Fibroblast of lung (primary cell): ENCODE measurements at regions not wholly inside any gene's neighbourhood (a gene's known extent, or its start where the extent isn't known, plus 50 kb on each side); places are given as distances from the start of the nearest gene placed in this dataset.

ENCODE experiments used
- DNase-seq, 2 donors: peaks; one replicate each; pipeline versions ENCODE4 v3.0.0 to v3.0.0-alpha.2; 2010; ENCODE audit warnings: low read depth in 2 of 2
- H2AFZ ChIP-seq: 2 replicates; pipeline ENCODE4 v1.5.1; 2012; ENCODE audit warnings: low read length, control low read depth, inconsistent platforms
- H3K27ac ChIP-seq: 2 replicates; pipeline ENCODE4 v1.5.1; 2011; ENCODE audit warnings: low read length, control low read depth; ENCODE audit not compliant: insufficient read depth
- H3K27me3 ChIP-seq: 2 replicates; pipeline ENCODE4 v1.5.1; 2011; ENCODE audit warnings: mild to moderate bottlenecking, low read length; ENCODE audit not compliant: control insufficient read depth, insufficient read depth
- H3K36me3 ChIP-seq: 2 replicates; pipeline ENCODE4 v1.5.1; 2011; ENCODE audit warnings: low read length; ENCODE audit not compliant: control insufficient read depth, insufficient read depth
- H3K4me1 ChIP-seq: 2 replicates; pipeline ENCODE4 v1.5.1; 2011; ENCODE audit warnings: low read length; ENCODE audit not compliant: control insufficient read depth, insufficient read depth; ENCODE audit errors: extremely low read depth
- H3K4me2 ChIP-seq: 2 replicates; pipeline ENCODE4 v1.5.1; 2011; ENCODE audit warnings: low read length, control low read depth; ENCODE audit not compliant: insufficient read depth; ENCODE audit errors: extremely low read depth
- H3K4me3 ChIP-seq, 4 experiments: fragments of 200-600 bp in 1 of 4; sonication (generic) in 1 of 4; replicated peaks in 1 of 4; 2 replicates each; pipeline ENCODE4 v1.5.1; 2011 to 2016; ENCODE audit warnings: low read length in 4 of 4, low read depth in 3 of 4, mild to moderate bottlenecking in 3 of 4, control low read depth in 2 of 4, inconsistent platforms in 1 of 4, mixed read lengths in 1 of 4; ENCODE audit not compliant: insufficient read depth in 1 of 4; ENCODE audit errors: control extremely low read depth in 1 of 4
- H3K79me2 ChIP-seq: 2 replicates; pipeline ENCODE4 v1.5.1; 2012; ENCODE audit warnings: mild to moderate bottlenecking, low read length, inconsistent platforms; ENCODE audit not compliant: control insufficient read depth, insufficient read depth
- H3K9ac ChIP-seq: 2 replicates; pipeline ENCODE4 v1.5.1; 2011; ENCODE audit warnings: mild to moderate bottlenecking, low read length, control low read depth; ENCODE audit not compliant: insufficient read depth
- H3K9me3 ChIP-seq: 2 replicates; pipeline ENCODE4 v1.5.1; 2012; ENCODE audit warnings: low read depth, low read length; ENCODE audit not compliant: control insufficient read depth, insufficient read depth
- H4K20me1 ChIP-seq: 2 replicates; pipeline ENCODE4 v1.5.1; 2011; ENCODE audit warnings: low read length; ENCODE audit not compliant: control insufficient read depth, insufficient read depth; ENCODE audit errors: extremely low read depth
- CTCF ChIP-seq, 2 donors: IDR thresholded peaks in 1 of 2; conservative IDR thresholded peaks in 1 of 2; 1 replicate in 1 of 2; 2 replicates in 1 of 2; pipeline ENCODE4 v1.5.1; 2011 to 2012; ENCODE audit warnings: low read length in 2 of 2, control low read depth in 1 of 2, inconsistent platforms in 1 of 2, low read depth in 1 of 2, mild to moderate bottlenecking in 1 of 2
- EZH2 ChIP-seq: IDR thresholded peaks from 2 replicates; pipeline ENCODE4 v1.5.1; 2012; ENCODE audit warnings: low read length, control low read depth, mild to moderate bottlenecking; ENCODE audit errors: missing control alignments

GRCh38 chr3:5305684-5305989, 118.1 kb downstream of the EDEM1 start:
- H3K4me3 ChIP-seq, result no peak overlapping the region
- H3K9ac ChIP-seq, result no peak overlapping the region
- no peak overlapping the region for H3K27ac ChIP-seq
- H3K4me1 ChIP-seq, result no peaks in the 10 kb centered on the region
- no peaks in the 10 kb centered on the region for H3K79me2 ChIP-seq
- H3K27me3 ChIP-seq, result no peaks in the 10 kb centered on the region
- H3K36me3 ChIP-seq, result no peaks in the 10 kb centered on the region
- H2AFZ ChIP-seq, result no peak overlapping the region
- no peaks in the 10 kb centered on the region for H4K20me1 ChIP-seq
- H3K9me3 ChIP-seq, result no peaks in the 10 kb centered on the region
- DNase-seq, result no peak
- TF ChIP-seq CTCF (conservative IDR thresholded peaks at IDR 0.05 in 1 of 2, IDR thresholded peaks at IDR 0.05 in 1 of 2; ENCODE audit: low read depth in 1 of 2, low read length in 2 of 2) (no peak), EZH2 (no peak)
- H3K4me2 ChIP-seq, result no peak overlapping the region

GRCh38 chr3:5309171-5309570, 121.7 kb downstream of the EDEM1 start:
- no peak overlapping the region for H2AFZ ChIP-seq
- H3K4me2 ChIP-seq, result no peak overlapping the region
- no peak overlapping the region for H3K4me3 ChIP-seq
- no peaks in the 10 kb centered on the region for H3K36me3 ChIP-seq
- no peaks in the 10 kb centered on the region for H3K79me2 ChIP-seq
- no peaks in the 10 kb centered on the region for H4K20me1 ChIP-seq
- H3K27me3 ChIP-seq, result no peaks in the 10 kb centered on the region
- TF ChIP-seq EZH2 (no peak), CTCF (conservative IDR thresholded peaks at IDR 0.05 in 1 of 2, IDR thresholded peaks at IDR 0.05 in 1 of 2; ENCODE audit: low read depth in 1 of 2, low read length in 2 of 2) (no peak)
- H3K9me3 ChIP-seq, result no peaks in the 10 kb centered on the region
- H3K27ac ChIP-seq, result no peak overlapping the region
- H3K9ac ChIP-seq, result no peak overlapping the region
- DNase-seq, result peak in 1 of 2 donors; percentile 79
- no peaks in the 10 kb centered on the region for H3K4me1 ChIP-seq

GRCh38 chr3:5309602-5310001, 122.1 kb downstream of the EDEM1 start:
- Histone ChIP-seq H3K27me3 (no peaks in the 10 kb centered on the region), H3K36me3 (no peaks in the 10 kb centered on the region), H3K4me3 (no peak overlapping the region), H3K79me2 (no peaks in the 10 kb centered on the region), H2AFZ (no peak overlapping the region), H3K4me1 (no peaks in the 10 kb centered on the region), H3K9me3 (no peaks in the 10 kb centered on the region), H3K9ac (no peak overlapping the region), H4K20me1 (no peaks in the 10 kb centered on the region), H3K27ac (no peak overlapping the region), H3K4me2 (no peak overlapping the region)
- no peak for DNase-seq
- TF ChIP-seq CTCF (conservative IDR thresholded peaks at IDR 0.05 in 1 of 2, IDR thresholded peaks at IDR 0.05 in 1 of 2; ENCODE audit: low read depth in 1 of 2, low read length in 2 of 2) (no peak), EZH2 (no peak)
